ENCODE measurements at regions not wholly inside any gene's neighbourhood (a gene's known extent, or its start where the extent isn't known, plus 50 kb on each side); places are given as distances from the start of the nearest gene placed in this dataset.
"Not testable (repeated sequence)": the region's sequence is repeated elsewhere in the genome, so short reads cannot be mapped to it uniquely, and the experiment has no call there.

GRCh38 chr16:88303890-88304819, 78.6 kb upstream of the ZNF469 start:
- peak; percentile 78 for DNase-seq (ENCODE audit: low read depth)

DNA sequence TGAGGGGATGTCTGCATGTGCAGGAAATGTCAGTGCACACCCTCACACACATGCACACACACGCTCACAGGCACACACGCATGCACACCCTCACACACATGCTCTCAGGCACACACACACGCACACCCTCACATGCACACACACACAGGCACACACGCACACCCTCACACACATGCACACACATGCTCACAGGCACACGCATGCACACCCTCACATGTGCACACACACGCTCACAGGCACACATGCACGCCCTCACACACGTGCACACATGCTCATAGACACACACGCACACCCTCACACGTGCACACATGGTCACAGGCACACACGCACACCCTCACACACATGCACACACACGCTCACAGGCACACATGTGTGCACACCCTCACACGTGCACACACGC, 77.6 kb upstream of the ZNF469 start:
- DNase-seq (ENCODE audit: low read depth): no peak

GRCh38 chr16:88306411-88306810, 76.3 kb upstream of the ZNF469 start:
- no peak for DNase-seq (ENCODE audit: low read depth)

DNA sequence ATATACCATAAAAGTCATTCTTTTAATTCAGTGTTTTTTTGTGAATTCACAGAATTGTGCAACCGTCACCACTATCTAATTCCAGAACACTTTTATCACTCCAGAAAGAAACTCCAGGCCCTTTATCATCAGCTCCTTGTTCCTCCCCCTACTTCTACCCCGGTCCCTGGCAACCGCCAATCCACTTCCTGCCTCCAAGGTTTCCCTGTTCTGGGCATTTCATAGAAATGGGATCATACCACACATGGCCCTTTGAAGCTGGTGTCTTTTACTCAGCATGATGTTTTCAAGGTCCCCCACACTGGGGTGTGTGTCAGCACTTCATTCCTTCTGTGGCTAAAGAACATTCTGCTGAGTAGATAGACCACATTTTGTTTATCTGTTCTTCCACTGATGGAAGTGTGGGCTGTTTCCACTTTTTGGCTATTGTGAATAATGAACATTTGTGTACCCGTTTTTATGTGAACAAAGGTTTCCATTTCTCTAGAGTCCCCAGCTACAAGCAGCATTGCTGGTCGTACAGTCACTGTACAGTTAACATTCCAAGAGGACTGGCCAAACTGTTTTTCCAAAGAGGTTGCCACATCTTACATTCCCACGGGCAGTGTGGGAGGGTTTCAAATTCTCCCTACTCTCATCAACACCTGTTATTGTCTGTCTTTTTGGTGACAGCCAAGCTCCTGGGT, 75.8 kb upstream of the ZNF469 start:
- peak; percentile 41 for DNase-seq (ENCODE audit: low read depth)

DNA sequence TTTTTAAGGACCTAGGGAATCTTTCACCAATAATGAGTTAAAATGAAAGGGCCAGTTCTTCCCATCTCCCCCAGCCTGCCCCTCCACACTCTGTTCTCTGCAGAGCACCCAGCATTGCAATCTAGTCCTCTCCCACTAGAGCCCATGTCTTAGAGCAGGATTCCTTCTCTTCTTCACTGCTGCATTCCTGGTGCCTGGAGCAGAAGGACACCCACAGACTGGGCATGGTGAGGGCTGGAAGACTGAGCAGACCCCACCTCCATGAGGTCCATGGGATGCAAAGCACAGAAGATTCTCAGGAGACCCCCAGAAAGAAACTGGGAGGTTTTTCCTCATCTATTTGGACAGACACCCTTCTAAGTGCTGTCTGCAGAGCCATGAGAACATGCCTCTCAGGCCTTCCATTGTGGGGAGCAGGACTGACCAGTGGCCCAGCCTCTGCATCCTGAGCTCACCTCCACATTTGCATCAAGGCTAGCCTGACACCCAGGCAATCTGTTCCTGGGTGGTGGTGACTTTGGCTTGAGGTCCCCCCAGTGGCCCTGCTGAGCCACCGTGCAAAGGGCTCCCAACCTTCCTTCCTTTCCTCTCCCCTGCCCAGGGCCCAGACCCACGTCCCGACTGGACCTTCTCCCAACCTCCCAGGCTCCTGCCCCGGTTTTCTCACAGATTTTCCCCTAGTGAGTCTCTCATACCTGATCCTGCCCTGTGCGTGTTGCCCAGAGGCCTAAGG, 74.2 kb upstream of the ZNF469 start:
- no peak for DNase-seq (ENCODE audit: low read depth)

DNA sequence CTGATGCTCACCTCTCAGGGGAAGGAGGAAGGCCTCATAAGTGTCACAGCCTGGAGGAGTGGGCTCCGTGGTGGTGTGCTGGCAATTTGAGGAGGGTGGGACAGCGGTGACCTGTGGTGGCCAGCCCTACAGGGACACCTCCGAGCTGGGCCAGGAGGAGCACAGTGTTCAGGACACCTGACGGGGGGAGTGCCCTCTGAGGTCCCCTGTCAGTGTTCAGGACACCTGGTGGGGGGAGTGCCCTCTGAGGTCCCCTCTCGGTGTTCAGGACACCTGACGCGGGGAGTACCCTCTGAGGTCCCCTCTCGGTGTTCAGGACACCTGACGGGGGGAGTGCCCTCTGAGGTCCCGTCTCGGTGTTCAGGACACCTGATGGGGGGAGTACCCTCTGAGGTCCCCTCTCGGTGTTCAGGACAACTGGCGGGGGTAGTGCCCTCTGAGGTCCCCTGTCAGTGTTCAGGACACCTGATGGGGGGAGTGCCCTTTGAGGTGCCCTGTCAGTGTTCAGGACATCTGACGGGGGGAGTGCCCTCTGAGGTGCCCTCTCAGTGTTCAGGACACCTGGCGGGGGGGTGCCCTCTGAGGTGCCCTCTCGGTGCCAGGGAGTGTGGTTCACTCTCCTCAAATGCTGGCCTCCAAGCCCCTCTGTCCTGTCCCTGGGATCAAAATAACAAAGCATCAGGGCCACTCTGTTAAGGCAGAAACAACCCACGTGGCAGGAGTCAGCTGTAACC, 73.4 kb upstream of the ZNF469 start:
- no peak for DNase-seq (ENCODE audit: low read depth)

DNA sequence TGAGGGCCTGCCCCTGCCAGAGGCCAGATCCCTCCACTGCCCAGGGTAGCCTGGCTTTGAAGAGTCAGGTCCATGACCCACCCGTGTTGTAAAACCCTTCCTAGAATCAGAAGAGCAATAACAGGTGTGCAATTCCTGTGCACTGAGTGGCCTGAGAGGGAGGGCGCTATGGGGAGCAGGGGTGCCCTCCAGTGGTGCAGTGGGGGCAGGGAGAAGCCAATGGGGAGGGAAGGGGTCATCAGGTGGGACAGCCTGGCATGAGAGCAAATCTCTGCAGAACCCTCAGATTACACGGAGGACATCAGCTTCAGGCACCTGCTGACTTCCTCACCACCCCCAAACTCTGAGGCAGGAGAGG, 72.9 kb upstream of the ZNF469 start:
- DNase-seq (ENCODE audit: low read depth): no peak

DNA sequence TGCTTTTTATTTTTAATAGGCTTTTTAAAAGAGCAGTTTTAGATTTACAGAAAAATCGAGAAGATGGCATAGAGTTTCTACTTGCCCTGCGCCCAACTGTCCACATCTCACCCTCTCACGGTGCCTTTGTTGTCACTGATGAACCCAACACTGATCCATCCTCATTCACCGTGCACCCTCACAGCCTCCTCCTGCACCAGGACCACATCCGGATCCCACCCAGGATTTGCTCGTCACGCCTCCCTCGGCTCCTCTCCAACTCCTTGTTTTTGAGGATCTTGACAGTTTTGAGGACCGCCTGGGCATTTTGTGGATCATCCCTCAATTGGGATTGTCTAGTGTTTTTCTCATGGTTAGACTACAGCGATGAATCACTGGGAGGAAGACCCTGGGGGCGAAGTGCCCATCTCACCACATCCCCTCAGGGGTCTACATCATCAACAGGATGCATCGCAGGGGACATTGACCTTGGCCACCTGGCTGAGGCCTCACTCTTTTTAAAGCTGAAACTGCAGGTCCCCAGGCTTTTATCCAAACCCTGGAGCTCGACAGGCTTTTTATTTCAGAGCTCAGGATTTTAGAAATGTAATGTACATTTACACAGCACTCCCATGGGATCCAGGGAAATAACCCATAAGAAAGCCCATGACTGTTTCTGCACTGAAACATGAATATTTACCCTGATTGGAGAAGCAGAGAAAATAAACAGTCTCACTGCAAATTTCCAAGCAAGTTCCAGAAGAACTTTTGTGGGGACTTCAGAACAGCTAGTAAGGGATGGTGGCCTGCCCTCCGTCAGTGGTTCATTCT, 71.8 kb upstream of the ZNF469 start:
- no peak for DNase-seq (ENCODE audit: low read depth)

GRCh38 chr16:88311860-88312259, 70.9 kb upstream of the ZNF469 start:
- not testable (repeated sequence) for DNase-seq (ENCODE audit: low read depth)

DNA sequence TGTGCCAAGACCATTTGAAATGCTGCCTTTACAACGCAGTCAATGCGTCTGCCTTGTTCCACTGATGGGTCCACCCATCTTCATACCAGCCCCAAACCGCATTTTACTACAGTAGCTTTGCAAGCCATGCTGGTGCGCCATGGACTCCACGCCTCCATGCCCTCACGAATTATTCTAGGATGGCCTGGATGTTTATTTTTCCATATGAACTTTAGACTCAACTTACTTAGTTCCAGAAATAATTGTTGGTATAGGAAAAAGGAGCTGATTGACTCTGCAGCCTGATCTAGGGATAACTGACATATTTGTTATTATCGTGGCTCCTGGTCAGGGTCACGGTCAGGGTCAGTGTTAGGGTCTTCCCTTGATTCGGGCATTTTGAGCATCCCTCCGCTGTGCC, 70.0 kb upstream of the ZNF469 start:
- DNase-seq (ENCODE audit: low read depth): no peak

GRCh38 chr16:88314991-88315542, 67.7 kb upstream of the ZNF469 start:
- DNase-seq (ENCODE audit: low read depth): no peak

DNA sequence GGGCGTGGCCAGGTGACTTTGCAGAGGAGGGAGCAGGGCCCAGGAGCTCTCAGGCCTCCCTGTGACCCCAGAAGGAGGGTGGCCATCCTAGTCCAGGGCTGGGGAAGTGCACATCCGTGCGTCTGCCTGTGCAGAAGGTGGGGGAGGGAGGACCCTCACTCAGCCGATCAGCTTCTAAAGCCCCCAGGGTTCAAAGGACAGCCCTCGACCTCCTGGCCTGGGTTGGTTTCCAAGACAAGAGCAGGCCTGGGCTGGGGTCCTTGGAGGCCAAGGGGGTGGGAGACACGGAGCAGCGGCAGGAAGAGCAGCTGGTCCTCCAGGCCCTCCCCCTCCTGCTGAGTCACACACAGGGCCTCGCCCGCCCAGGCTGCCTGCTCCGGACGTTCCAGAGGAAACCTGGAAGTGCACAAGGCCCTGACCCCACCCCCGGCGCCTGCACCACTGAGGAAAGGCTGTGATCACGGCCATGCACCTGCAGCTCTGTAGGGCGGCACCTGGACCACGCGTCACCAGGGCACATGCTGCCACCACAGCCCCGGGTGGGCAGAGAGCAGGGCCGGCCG, 67.1 kb upstream of the ZNF469 start:
- DNase-seq (ENCODE audit: low read depth): no peak

GRCh38 chr16:88316151-88316550, 66.6 kb upstream of the ZNF469 start:
- no peak for DNase-seq (ENCODE audit: low read depth)

DNA sequence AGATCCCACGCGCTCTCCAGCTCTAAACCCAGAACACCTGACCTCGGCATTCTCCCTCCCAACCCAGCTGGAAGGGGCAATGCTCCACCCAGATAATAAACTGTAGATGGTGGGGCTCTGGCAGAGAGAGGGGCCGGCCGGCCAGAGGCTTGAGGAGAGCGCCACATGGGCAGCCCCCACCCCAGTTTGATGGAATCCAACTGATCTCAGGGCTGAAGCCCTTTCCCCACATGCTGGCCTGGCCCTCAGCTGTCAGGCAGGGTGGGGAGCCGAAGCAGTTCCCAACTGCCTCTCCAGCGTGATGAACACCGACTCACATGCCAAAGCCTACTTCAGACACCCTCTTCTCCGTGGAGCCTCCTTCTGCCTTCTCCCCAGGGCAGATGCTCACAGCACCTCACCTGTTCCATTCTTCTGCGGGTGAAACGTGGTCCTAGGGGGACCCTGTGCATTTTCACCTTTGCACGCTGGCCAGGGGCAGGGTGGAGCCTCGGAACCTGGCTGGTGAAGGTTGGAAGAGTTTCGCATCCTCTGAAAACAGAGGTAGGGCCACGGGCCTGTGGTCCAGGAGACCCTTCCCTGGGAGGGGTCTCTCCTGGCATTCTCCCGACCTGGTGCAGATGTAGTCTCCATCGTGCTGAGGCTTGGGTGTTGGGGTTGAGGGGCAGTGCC, 65.7 kb upstream of the ZNF469 start:
- DNase-seq (ENCODE audit: low read depth): no peak

- no peak for DNase-seq (ENCODE audit: low read depth)
Measured at GRCh38 chr16:88317613-88317965, 65.2 kb upstream of the ZNF469 start.

DNA sequence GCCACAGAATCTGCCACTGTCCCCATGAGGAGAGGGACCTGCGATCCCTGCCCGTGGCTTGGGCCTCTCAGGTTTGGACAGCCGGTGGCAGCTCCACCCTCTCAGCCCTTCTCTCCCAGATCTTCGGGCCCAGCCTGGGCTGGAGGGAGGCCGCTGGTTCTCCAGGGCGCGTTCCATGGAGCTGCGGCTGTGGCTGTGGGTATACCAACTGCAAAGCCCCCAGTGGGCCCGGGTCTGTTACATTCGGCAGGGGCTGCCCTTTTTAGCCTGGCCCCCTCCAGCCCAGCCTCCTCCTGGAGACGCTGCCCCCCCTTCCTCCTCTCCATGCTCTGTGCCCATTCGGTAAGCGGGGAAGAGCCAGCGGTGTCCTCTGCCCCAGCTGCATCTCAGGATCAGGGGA, 64.7 kb upstream of the ZNF469 start:
- DNase-seq (ENCODE audit: low read depth): no peak

DNA sequence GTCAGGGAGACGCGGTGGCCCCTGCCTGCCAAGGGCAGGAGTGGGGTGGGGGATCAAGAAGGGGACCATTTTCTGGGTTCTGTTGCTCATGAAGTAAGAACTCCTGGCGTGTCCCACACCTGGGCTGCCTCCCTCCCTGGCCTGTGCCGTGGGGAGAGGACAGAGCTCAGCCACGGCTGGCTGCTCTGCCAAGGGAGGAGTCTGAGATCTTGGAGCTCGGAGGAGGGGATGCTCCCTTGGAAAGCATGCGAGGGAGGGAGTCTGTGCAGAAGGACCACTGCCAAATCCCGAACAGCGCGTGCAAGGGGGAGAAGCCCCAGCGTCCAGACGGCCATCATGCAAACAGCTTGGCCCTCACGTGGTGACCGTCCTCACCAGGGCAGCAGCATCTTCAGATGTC, 64.2 kb upstream of the ZNF469 start:
- DNase-seq (ENCODE audit: low read depth): no peak

DNA sequence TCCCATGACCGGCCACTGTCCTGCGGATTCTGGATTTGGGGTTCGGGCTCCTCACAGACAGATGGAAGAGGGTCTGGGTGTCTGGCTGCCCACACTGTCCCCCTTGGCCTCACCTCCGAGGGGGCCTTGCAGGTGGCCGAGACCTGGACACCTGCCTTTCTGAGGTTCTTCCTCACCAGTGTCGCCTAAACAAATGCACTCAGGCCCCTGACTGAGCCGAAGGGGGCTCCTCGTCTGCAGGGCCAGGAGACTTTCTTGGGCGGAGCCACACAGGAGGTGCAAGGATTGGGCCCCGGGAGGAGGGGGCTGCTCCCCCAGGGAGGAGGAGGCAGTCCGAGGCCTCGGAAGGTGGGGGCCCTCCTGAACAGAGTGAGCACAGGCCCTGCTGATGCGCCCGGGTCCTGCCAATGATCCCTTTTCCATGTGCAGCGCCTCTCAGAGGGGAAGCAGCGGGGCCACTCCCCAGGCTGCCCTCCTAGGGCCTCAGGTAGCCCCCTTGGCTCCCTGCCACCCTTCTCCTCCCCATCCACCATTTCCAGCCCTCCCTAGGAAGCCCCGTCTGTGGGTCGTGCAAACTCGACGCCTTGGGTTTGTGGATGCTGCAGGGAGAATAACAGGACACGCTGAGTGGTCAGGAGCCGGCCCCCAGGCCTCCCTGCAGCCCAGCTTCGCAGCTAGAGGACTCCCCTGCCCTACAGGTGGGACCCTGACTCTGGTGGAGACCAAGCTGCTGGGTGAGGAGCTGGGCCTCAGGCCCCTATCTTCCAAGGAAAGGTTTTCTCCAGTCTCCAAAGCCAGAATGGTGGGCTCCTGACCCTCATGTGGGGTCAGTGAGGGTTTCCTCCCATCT, 63.4 kb upstream of the ZNF469 start:
- DNase-seq (ENCODE audit: low read depth): no peak

DNA sequence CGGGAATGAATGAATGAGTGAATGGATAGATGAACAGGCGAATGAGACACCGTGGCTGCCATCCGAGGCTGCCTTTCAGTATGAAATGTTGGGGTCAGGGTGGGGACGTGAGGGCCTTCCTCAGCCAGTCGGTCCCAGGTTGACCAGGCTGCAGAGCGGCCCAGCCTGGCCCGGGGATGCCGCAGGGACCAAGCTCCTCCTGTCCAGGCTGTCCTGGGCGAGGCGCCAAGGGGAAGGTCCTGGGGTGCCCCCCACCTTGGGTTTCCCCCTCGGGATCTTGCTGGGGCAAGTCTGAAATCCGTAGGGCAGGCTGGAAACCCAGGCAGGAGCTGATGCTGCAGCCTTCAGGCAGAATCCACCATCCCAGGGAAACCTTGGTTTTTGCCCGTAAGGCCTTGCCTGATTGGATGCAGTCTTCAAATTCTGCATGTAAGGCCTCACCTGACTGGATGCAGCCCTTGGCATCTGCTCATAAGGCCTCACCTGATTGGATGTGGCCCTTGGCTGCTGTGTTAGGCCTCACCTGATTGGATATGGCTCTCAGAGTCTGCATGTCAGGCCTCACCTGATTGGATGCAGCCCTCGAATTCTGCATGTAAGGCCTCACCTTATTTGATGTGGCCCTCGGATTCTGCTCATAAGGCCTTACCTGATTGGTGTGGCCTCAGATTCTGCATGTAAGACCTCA, 61.7 kb upstream of the ZNF469 start:
- DNase-seq (ENCODE audit: low read depth): no peak

Data from fibroblast of the conjunctiva (primary cell).